ENCODE measurements at regions not wholly inside any gene's neighbourhood (a gene's known extent, or its start where the extent isn't known, plus 50 kb on each side); places are given as distances from the start of the nearest gene placed in this dataset.

- TF ChIP-seq CTCF (IDR thresholded peaks at IDR 0.05) (no peak), POLR2A (IDR thresholded peaks at IDR 0.05) (no peak)
Measured at GRCh38 chr7:113790025-113790424, 128.8 kb downstream of the PPP1R3A start.

Measured in thyroid gland (tissue), 4 donors.